SK-N-SH (cell line): ENCODE measurements at regions not wholly inside any gene's neighbourhood (a gene's known extent, or its start where the extent isn't known, plus 50 kb on each side); places are given as distances from the start of the nearest gene placed in this dataset.

Experiments
- CTCF ChIA-PET: fragments of 300-600, 350-600 bp; formaldehyde crosslinking; extraction: SDS; loops from one replicate; lab custom pipeline; 2021; lab: Yijun Ruan, JAX
- POLR2A ChIA-PET: fragments of 350-600 bp; sonication (Branson Sonifier 250); formaldehyde crosslinking; extraction: SDS; loops from one replicate; lab custom pipeline; 2020; ENCODE audit warnings: antibody characterized with exemption, inconsistent platforms; lab: Yijun Ruan, JAX
- DNase-seq: peaks from one replicate; pipeline ENCODE4 v3.0.0; 2012
- H2AFZ ChIP-seq: fragments of 200-600 bp; sonication (generic); 2 replicates; pipeline ENCODE4 v1.8.1; 2016; ENCODE audit warnings: antibody characterized with exemption, mild to moderate bottlenecking, low read depth
- H3F3A ChIP-seq: fragments of 200-600 bp; sonication (generic); replicated peaks from 2 replicates; pipeline ENCODE3; 2016; ENCODE audit warnings: antibody characterized with exemption, mild to moderate bottlenecking; ENCODE audit not compliant: insufficient read depth
- H3K27ac ChIP-seq, 2 experiments: fragments of 200-500 bp in 1 of 2; fragments of 200-600 bp in 1 of 2; sonication (Bioruptor generic) in 1 of 2; sonication (generic), shearing (Covaris generic) in 1 of 2; 2 replicates each; pipeline versions ENCODE4 v1.5.1 to v1.6.1; 2014 to 2016; ENCODE audit warnings: low read depth in 2 of 2, inconsistent platforms in 1 of 2, low read length in 1 of 2, mild to moderate bottlenecking in 1 of 2, mixed read lengths in 1 of 2
- H3K27me3 ChIP-seq: fragments of 200-600 bp; sonication (generic), shearing (Covaris generic); 2 replicates; pipeline ENCODE4 v1.6.1; 2016; ENCODE audit warnings: mixed run types; ENCODE audit not compliant: insufficient read depth
- H3K36me3 ChIP-seq, 2 experiments: fragments of 200-500 bp in 1 of 2; fragments of 200-600 bp in 1 of 2; sonication (Bioruptor generic) in 1 of 2; sonication (generic) in 1 of 2; replicated peaks in 1 of 2; 2 replicates each; pipeline versions ENCODE3 to v1.5.1; 2014 to 2016; ENCODE audit warnings: low read length in 1 of 2, mild to moderate bottlenecking in 1 of 2; ENCODE audit not compliant: insufficient read depth in 2 of 2, control insufficient read depth in 1 of 2
- H3K4me1 ChIP-seq, 2 experiments: fragments of 200-500 bp in 1 of 2; fragments of 200-600 bp in 1 of 2; sonication (Bioruptor generic) in 1 of 2; sonication (generic), shearing (Covaris generic) in 1 of 2; 2 replicates each; pipeline versions ENCODE4 v1.5.1 to v1.6.1; 2014 to 2016; ENCODE audit warnings: low read depth in 1 of 2, low read length in 1 of 2, mixed run types in 1 of 2; ENCODE audit not compliant: insufficient read depth in 2 of 2, control insufficient read depth in 1 of 2
- H3K4me2 ChIP-seq: fragments of 200-600 bp; sonication (generic), shearing (Covaris generic); 2 replicates; pipeline ENCODE4 v1.6.1; 2017; ENCODE audit warnings: mixed run types
- H3K4me3 ChIP-seq, 2 experiments: fragments of 200-500 bp in 1 of 2; fragments of 200-600 bp in 1 of 2; sonication (Bioruptor generic) in 1 of 2; sonication (generic), shearing (Covaris generic) in 1 of 2; 2 replicates each; pipeline versions ENCODE4 v1.5.1 to v1.8.1; 2014 to 2016; ENCODE audit warnings: low read depth in 2 of 2, inconsistent platforms in 1 of 2, low read length in 1 of 2, mild to moderate bottlenecking in 1 of 2, mixed read lengths in 1 of 2, moderate library complexity in 1 of 2
- H3K79me2 ChIP-seq: fragments of 200-600 bp; sonication (generic); 2 replicates; pipeline ENCODE4 v1.8.1; 2017; ENCODE audit warnings: mild to moderate bottlenecking; ENCODE audit not compliant: insufficient read depth
- H3K9ac ChIP-seq: fragments of 200-600 bp; sonication (generic); 2 replicates; pipeline ENCODE4 v1.6.1; 2017; ENCODE audit warnings: mixed run types
- H3K9me2 ChIP-seq: fragments of 200-600 bp; sonication (generic); 2 replicates; pipeline ENCODE4 v1.6.1; 2017; ENCODE audit warnings: mixed run types
- H3K9me3 ChIP-seq: fragments of 200-600 bp; sonication (generic); 2 replicates; pipeline ENCODE4 v1.6.1; 2017; ENCODE audit warnings: mixed run types, mild to moderate bottlenecking, moderate library complexity
- H4K20me1 ChIP-seq: fragments of 200-600 bp; sonication (generic); 2 replicates; pipeline ENCODE4 v1.6.1; 2017; ENCODE audit warnings: mild to moderate bottlenecking, mixed run types; ENCODE audit not compliant: insufficient read depth
- CHD2 ChIP-seq: fragments of 150-350 bp; IDR thresholded peaks from 2 replicates; pipeline ENCODE4 v1.6.1; 2018; ENCODE audit warnings: low read length; ENCODE audit not compliant: partially characterized antibody
- EP300 ChIP-seq, 2 experiments: IDR thresholded peaks; 2 replicates each; pipeline versions ENCODE4 v1.4.0 to v1.6.1; 2012; ENCODE audit warnings: borderline replicate concordance in 1 of 2, low read depth in 1 of 2, low read length in 1 of 2
- FOSL2 ChIP-seq: IDR thresholded peaks from 2 replicates; pipeline ENCODE4 v1.4.0; 2012; ENCODE audit warnings: low read depth, mild to moderate bottlenecking, moderate library complexity, borderline replicate concordance
- GABPA ChIP-seq: IDR thresholded peaks from 2 replicates; pipeline ENCODE4 v1.4.0; 2012; ENCODE audit warnings: low read depth, mild to moderate bottlenecking
- JUND ChIP-seq: IDR thresholded peaks from 2 replicates; pipeline ENCODE4 v1.4.0; 2012
- MXI1 ChIP-seq: IDR thresholded peaks from 2 replicates; pipeline ENCODE4 v1.6.1; 2012; ENCODE audit warnings: mild to moderate bottlenecking, low read depth, low read length, improper control_type of control experiment
- NFIC ChIP-seq: IDR thresholded peaks from 2 replicates; pipeline ENCODE4 v1.4.0; 2012; ENCODE audit warnings: borderline replicate concordance
- NRF1 ChIP-seq: IDR thresholded peaks from 2 replicates; pipeline ENCODE4 v1.6.1; 2012; ENCODE audit warnings: low read depth, mild to moderate bottlenecking, low read length
- POLR2AphosphoS5 ChIP-seq: IDR thresholded peaks from 2 replicates; pipeline ENCODE4 v1.6.1; 2012; ENCODE audit warnings: low read depth, low read length
- RAD21 ChIP-seq: IDR thresholded peaks from 2 replicates; pipeline ENCODE4 v1.6.1; 2012; ENCODE audit warnings: mild to moderate bottlenecking, low read length
- SIN3A ChIP-seq: IDR thresholded peaks from 2 replicates; pipeline ENCODE4 v1.6.1; 2012; ENCODE audit warnings: low read depth, mild to moderate bottlenecking, low read length, moderate library complexity, borderline replicate concordance
- SMC3 ChIP-seq: IDR thresholded peaks from 2 replicates; pipeline ENCODE4 v1.6.1; 2012; ENCODE audit warnings: low read depth, low read length, improper control_type of control experiment
- TCF12 ChIP-seq: IDR thresholded peaks from 2 replicates; pipeline ENCODE4 v1.4.0; 2012
- TEAD4 ChIP-seq: IDR thresholded peaks from 2 replicates; pipeline ENCODE4 v1.4.0; 2012; ENCODE audit warnings: mild to moderate bottlenecking, borderline replicate concordance; ENCODE audit not compliant: insufficient read depth
- YY1 ChIP-seq: IDR thresholded peaks from 2 replicates; pipeline ENCODE4 v1.4.0; 2012; ENCODE audit warnings: low read depth, mild to moderate bottlenecking
- WGBS: methylation state at CpG from one replicate; pipeline ENCODE4 v1.1.6; 2017; ENCODE audit warnings: low lambda C conversion rate; 5-methylcytosine and 5-hydroxymethylcytosine counted together
- TF ChIP-seq, protein P1 (sequence below): fragments of 200-600 bp; sonication (generic); IDR thresholded peaks from 2 replicates; pipeline ENCODE4 v1.6.1; 2017; ENCODE audit warnings: antibody characterized with exemption, mild to moderate bottlenecking, moderate library complexity
- TF ChIP-seq, protein P2 (sequence below): IDR thresholded peaks from 2 replicates; pipeline ENCODE4 v1.4.0; 2012; ENCODE audit warnings: low read depth
- TF ChIP-seq, protein P3 (sequence below): IDR thresholded peaks from 2 replicates; pipeline ENCODE4 v1.4.0; 2012; ENCODE audit warnings: low read depth, borderline replicate concordance

DNA sequence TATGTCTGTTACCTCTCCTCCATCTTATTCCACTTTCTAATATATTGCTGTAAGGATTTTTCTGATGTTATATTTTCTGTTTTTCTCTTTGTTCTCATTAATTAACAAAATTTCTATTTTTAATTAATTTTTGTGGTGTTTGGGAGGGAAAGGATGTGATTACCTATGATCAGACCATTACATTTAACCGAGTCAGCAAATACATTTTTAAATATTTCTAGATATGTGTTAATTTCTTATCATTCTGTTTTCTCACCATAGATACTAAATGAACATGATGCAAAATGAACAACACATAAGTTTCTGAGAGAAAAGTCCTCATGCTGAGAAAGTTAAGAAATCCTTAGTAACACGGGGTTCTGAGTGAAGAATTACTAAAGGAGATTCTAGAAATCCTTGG is 80.6 kb upstream of the P2RY1 start:
- POLR2A ChIA-PET, result no interaction called here
- Histone ChIP-seq H3K79me2 (no peaks in the 10 kb centered on the region), H3K4me3 (no peak overlapping the region), H3K27ac (no peak overlapping the region), H3K36me3 (no peaks in the 10 kb centered on the region), H3K4me2 (no peak overlapping the region), H3K9ac (no peak overlapping the region), H3K4me1 (no peaks in the 10 kb centered on the region), H2AFZ (no peak overlapping the region), H4K20me1 (no peaks in the 10 kb centered on the region), H3K9me3 (no peaks in the 10 kb centered on the region), H3F3A (no peaks in the 10 kb centered on the region)
- 8% methylated on average over 2 of the region's 2 CpGs for WGBS
- DNase-seq, result no peak
- CTCF ChIA-PET, result no interaction called here
- no peak for TF ChIP-seq POLR2AphosphoS5
- TF ChIP-seq, protein P1, sequence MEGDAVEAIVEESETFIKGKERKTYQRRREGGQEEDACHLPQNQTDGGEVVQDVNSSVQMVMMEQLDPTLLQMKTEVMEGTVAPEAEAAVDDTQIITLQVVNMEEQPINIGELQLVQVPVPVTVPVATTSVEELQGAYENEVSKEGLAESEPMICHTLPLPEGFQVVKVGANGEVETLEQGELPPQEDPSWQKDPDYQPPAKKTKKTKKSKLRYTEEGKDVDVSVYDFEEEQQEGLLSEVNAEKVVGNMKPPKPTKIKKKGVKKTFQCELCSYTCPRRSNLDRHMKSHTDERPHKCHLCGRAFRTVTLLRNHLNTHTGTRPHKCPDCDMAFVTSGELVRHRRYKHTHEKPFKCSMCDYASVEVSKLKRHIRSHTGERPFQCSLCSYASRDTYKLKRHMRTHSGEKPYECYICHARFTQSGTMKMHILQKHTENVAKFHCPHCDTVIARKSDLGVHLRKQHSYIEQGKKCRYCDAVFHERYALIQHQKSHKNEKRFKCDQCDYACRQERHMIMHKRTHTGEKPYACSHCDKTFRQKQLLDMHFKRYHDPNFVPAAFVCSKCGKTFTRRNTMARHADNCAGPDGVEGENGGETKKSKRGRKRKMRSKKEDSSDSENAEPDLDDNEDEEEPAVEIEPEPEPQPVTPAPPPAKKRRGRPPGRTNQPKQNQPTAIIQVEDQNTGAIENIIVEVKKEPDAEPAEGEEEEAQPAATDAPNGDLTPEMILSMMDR, result no peak
- no peak for TF ChIP-seq SMC3
- no peak for TF ChIP-seq CHD2
- TF ChIP-seq, all 33 proteins: peak for 0
- Histone ChIP-seq H3K27me3 (no peaks in the 10 kb centered on the region), H3K9me2 (no peaks in the 10 kb centered on the region)

DNA sequence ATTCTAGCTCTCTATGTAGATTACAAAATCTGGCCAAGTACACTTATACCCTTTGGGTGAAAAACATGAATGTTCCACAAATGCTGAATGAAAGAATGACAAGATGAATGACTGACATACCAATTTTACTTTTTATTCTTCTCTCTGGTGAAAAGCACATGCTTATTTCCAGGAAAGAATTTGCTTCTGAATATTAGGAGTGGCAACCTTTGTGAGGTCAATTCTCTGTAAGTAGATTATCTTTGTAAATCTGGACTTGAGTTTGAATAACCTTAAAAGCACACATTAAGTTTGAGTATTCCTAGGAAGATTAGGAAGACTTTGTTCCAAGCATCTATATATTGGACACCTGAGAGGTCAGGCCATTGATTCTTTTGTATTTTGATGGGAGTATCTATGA is 78.1 kb upstream of the P2RY1 start:
- CTCF ChIA-PET, result no interaction called here

More for the DNA sequence above, 78.1 kb upstream of the P2RY1 start:
- Histone ChIP-seq H3K9me3 (no peaks in the 10 kb centered on the region), H3K27ac (no peak overlapping the region), H3K4me3 (no peak overlapping the region), H3F3A (no peaks in the 10 kb centered on the region), H3K9me2 (no peaks in the 10 kb centered on the region), H3K4me1 (no peaks in the 10 kb centered on the region), H3K4me2 (no peak overlapping the region), H3K9ac (no peak overlapping the region), H3K36me3 (no peaks in the 10 kb centered on the region), H3K27me3 (no peaks in the 10 kb centered on the region), H2AFZ (no peak overlapping the region), H3K79me2 (no peaks in the 10 kb centered on the region), H4K20me1 (no peaks in the 10 kb centered on the region)
- no peak for TF ChIP-seq SMC3
- no peak for TF ChIP-seq NFIC
- TF ChIP-seq, protein P2, sequence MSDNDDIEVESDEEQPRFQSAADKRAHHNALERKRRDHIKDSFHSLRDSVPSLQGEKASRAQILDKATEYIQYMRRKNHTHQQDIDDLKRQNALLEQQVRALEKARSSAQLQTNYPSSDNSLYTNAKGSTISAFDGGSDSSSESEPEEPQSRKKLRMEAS, result no peak
- TF ChIP-seq JUND, result no peak
- TF ChIP-seq YY1, result no peak
- TF ChIP-seq, protein P1, result no peak
- TF ChIP-seq CHD2, result no peak
- no peak for TF ChIP-seq EP300 (IDR thresholded peaks at IDR 0.05; ENCODE audit: borderline replicate concordance in 1 of 2, low read depth in 1 of 2, low read length in 1 of 2)
- TF ChIP-seq GABPA, result no peak
- TF ChIP-seq TEAD4, result no peak
- no peak for TF ChIP-seq NRF1
- no peak for TF ChIP-seq MXI1
- TF ChIP-seq TCF12, result no peak
- no peak for TF ChIP-seq RAD21
- TF ChIP-seq, protein P3, sequence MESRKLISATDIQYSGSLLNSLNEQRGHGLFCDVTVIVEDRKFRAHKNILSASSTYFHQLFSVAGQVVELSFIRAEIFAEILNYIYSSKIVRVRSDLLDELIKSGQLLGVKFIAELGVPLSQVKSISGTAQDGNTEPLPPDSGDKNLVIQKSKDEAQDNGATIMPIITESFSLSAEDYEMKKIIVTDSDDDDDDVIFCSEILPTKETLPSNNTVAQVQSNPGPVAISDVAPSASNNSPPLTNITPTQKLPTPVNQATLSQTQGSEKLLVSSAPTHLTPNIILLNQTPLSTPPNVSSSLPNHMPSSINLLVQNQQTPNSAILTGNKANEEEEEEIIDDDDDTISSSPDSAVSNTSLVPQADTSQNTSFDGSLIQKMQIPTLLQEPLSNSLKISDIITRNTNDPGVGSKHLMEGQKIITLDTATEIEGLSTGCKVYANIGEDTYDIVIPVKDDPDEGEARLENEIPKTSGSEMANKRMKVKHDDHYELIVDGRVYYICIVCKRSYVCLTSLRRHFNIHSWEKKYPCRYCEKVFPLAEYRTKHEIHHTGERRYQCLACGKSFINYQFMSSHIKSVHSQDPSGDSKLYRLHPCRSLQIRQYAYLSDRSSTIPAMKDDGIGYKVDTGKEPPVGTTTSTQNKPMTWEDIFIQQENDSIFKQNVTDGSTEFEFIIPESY, result no peak
- TF ChIP-seq SIN3A, result no peak
- no peak for TF ChIP-seq FOSL2
- POLR2A ChIA-PET, result no interaction called here
- no peak for DNase-seq
